ENCODE measurements at regions not wholly inside any gene's neighbourhood (a gene's known extent, or its start where the extent isn't known, plus 50 kb on each side); places are given as distances from the start of the nearest gene placed in this dataset.

GRCh38 chr10:123565691-123566660, 100.2 kb upstream of the GPR26 start:
- no peak for TF ChIP-seq CTCF (IDR thresholded peaks at IDR 0.05)
- ATAC-seq (ENCODE audit: low FRiP score): no peak
- no peak for DNase-seq (ENCODE audit: low spot score)

GRCh38 chr10:123567984-123568739, 98.0 kb upstream of the GPR26 start:
- DNase-seq (ENCODE audit: low spot score): no peak
- no peak for TF ChIP-seq CTCF (IDR thresholded peaks at IDR 0.05)
- no peak for ATAC-seq (ENCODE audit: low FRiP score)

- ATAC-seq (ENCODE audit: low FRiP score) (no peak), DNase-seq (ENCODE audit: low spot score) (no peak)
- no peak for TF ChIP-seq CTCF (IDR thresholded peaks at IDR 0.05)
These were observed 97.4 kb upstream of the GPR26 start for GRCh38 chr10:123568751-123569150.

GRCh38 chr10:123569436-123570035, 96.6 kb upstream of the GPR26 start:
- TF ChIP-seq CTCF (IDR thresholded peaks at IDR 0.05): no peak
- DNase-seq (ENCODE audit: low spot score) (no peak), ATAC-seq (ENCODE audit: low FRiP score) (no peak)

GRCh38 chr10:123570051-123570897, 95.9 kb upstream of the GPR26 start:
- ATAC-seq (ENCODE audit: low FRiP score): no peak
- no peak for DNase-seq (ENCODE audit: low spot score)

More at GRCh38 chr10:123570051-123570897, 95.9 kb upstream of the GPR26 start:
- TF ChIP-seq CTCF (IDR thresholded peaks at IDR 0.05): no peak

Data from omental fat pad (tissue), 3 donors.